Testis (tissue), 2 donors: ENCODE measurements at regions not wholly inside any gene's neighbourhood (a gene's known extent, or its start where the extent isn't known, plus 50 kb on each side); places are given as distances from the start of the nearest gene placed in this dataset.

Source experiments
- POLR2A ChIP-seq: fragments of 450-650 bp; IDR thresholded peaks from one replicate; pipeline ENCODE4 v1.6.1; 2017; ENCODE audit warnings: antibody characterized with exemption, mild to moderate bottlenecking, moderate library complexity
- TF ChIP-seq, protein P1 (sequence below), 3 experiments: fragments of 450-650 bp in 2 of 3; fragments of 200-600 bp in 1 of 3; sonication (generic) in 1 of 3; IDR thresholded peaks; one replicate each; pipeline ENCODE4 v1.5.1; 2016 to 2019; ENCODE audit warnings: antibody characterized with exemption in 3 of 3, mild to moderate bottlenecking in 2 of 3, moderate library complexity in 1 of 3

DNA sequence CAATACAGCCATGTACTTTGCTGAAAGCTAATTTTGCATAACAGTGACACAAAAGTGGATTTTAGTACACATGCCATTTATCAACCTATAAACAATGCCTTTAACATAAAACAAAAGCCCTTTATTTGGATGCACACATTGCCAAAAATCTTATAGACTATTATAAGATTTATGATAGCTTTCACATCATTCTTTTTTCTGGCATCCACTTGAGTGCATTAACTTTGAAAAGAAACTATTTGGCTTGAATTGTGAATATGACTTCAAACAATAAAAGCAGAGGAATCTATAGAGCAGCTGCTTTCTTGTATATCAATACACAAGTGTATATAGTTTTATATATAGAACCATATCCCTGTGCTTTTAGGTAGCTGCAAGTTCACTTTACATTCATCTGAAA lies 577.4 kb downstream of the CBLN2 start:
- TF ChIP-seq POLR2A = no peak
- TF ChIP-seq, protein P1, sequence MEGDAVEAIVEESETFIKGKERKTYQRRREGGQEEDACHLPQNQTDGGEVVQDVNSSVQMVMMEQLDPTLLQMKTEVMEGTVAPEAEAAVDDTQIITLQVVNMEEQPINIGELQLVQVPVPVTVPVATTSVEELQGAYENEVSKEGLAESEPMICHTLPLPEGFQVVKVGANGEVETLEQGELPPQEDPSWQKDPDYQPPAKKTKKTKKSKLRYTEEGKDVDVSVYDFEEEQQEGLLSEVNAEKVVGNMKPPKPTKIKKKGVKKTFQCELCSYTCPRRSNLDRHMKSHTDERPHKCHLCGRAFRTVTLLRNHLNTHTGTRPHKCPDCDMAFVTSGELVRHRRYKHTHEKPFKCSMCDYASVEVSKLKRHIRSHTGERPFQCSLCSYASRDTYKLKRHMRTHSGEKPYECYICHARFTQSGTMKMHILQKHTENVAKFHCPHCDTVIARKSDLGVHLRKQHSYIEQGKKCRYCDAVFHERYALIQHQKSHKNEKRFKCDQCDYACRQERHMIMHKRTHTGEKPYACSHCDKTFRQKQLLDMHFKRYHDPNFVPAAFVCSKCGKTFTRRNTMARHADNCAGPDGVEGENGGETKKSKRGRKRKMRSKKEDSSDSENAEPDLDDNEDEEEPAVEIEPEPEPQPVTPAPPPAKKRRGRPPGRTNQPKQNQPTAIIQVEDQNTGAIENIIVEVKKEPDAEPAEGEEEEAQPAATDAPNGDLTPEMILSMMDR (IDR thresholded peaks at IDR 0.05) = no peak
